HCT116 (cell line): ENCODE measurements at regions not wholly inside any gene's neighbourhood (a gene's known extent, or its start where the extent isn't known, plus 50 kb on each side); places are given as distances from the start of the nearest gene placed in this dataset.

Source experiments
- ATAC-seq: fragments of 200-7000 bp; cut with Tn5 transposase; 2 replicates; pipeline ENCODE4 v1.9.1; 2020; ENCODE audit warnings: mild to moderate bottlenecking, moderate library complexity
- BruUV-seq: library from RNA; stranded (reverse); fragments of 400-500 nt; replicated peaks from 2 replicates; lab custom pipeline; 2021; lab: Mats Ljungman, UMichigan
- CTCF ChIA-PET: fragments of 300-600 bp; sonication (Branson Sonifier 250); formaldehyde crosslinking; loops from one replicate; lab custom pipeline; 2021; ENCODE audit warnings: antibody characterized with exemption; lab: Charles Lee
- POLR2A ChIA-PET: fragments of 300-600, 350-600 bp; sonication (Branson Sonifier 250); formaldehyde crosslinking; loops from one replicate; lab custom pipeline; 2021; ENCODE audit warnings: antibody characterized with exemption; lab: Charles Lee
- RAD21 ChIA-PET, 2 experiments: fragments of 300-600 bp; sonication (Branson Sonifier 250); formaldehyde crosslinking; loops; one replicate each; lab custom pipeline; 2023; ENCODE audit warnings: low total read pairs in 2 of 2; ENCODE audit not compliant: uncharacterized antibody in 2 of 2, unreplicated experiment in 2 of 2, low non-redundant PET in 1 of 2; lab: Charles Lee
- DNase-seq: peaks from one replicate; pipeline ENCODE4 v3.0.0-alpha.2; 2010; ENCODE audit warnings: low read depth, low spot score
- H2AFZ ChIP-seq: fragments of 200-600 bp; shearing (Covaris generic), sonication (generic); 2 replicates; pipeline ENCODE4 v1.6.1; 2017; ENCODE audit warnings: low read depth, mixed run types, mixed read lengths, antibody characterized with exemption, low read length; ENCODE audit not compliant: poor library complexity, severe bottlenecking
- H3K27ac ChIP-seq: 2 replicates; pipeline ENCODE4 v1.5.1; 2012; ENCODE audit warnings: low read depth, low read length
- H3K27me3 ChIP-seq: fragments of 200-600 bp; sonication (generic); 2 replicates; pipeline ENCODE4 v1.6.1; 2016; ENCODE audit warnings: mixed run types, low read length, mixed read lengths; ENCODE audit not compliant: insufficient read depth
- H3K36me3 ChIP-seq, 2 experiments: fragments of 200-500 bp in 1 of 2; fragments of 200-600 bp in 1 of 2; sonication (Bioruptor generic) in 1 of 2; sonication (generic) in 1 of 2; 2 replicates each; pipeline versions ENCODE4 v1.5.1 to v1.6.1; 2014 to 2016; ENCODE audit warnings: low read length in 2 of 2, inconsistent platforms in 1 of 2, mixed read lengths in 1 of 2, mixed run types in 1 of 2; ENCODE audit not compliant: insufficient read depth in 2 of 2, control insufficient read depth in 1 of 2
- H3K4me1 ChIP-seq, 2 experiments: fragments of 200-600 bp in 1 of 2; sonication (generic) in 1 of 2; 2 replicates each; pipeline versions ENCODE4 v1.5.1 to v1.6.1; 2012 to 2017; ENCODE audit warnings: low read length in 2 of 2, inconsistent platforms in 1 of 2, mild to moderate bottlenecking in 1 of 2, mixed read lengths in 1 of 2, mixed run types in 1 of 2, moderate library complexity in 1 of 2; ENCODE audit not compliant: insufficient read depth in 2 of 2, control insufficient read depth in 1 of 2
- H3K4me2 ChIP-seq: fragments of 200-600 bp; sonication (generic); 2 replicates; pipeline ENCODE4 v1.6.1; 2017; ENCODE audit warnings: mixed run types, low read length, mixed read lengths
- H3K4me3 ChIP-seq, 2 experiments: fragments of 200-600 bp in 1 of 2; sonication (generic) in 1 of 2; replicated peaks in 1 of 2; 2 replicates each; pipeline ENCODE4 v1.5.1; 2011 to 2016; ENCODE audit warnings: low read length in 2 of 2, control low read depth in 1 of 2, low read depth in 1 of 2, mild to moderate bottlenecking in 1 of 2, mixed read lengths in 1 of 2, mixed run types in 1 of 2
- H3K79me2 ChIP-seq: fragments of 200-600 bp; sonication (generic); 2 replicates; pipeline ENCODE4 v1.6.1; 2017; ENCODE audit warnings: mild to moderate bottlenecking, mixed run types, low read length, moderate library complexity, mixed read lengths; ENCODE audit not compliant: insufficient read depth
- H3K9ac ChIP-seq: fragments of 200-600 bp; sonication (generic); 2 replicates; pipeline ENCODE4 v1.6.1; 2016; ENCODE audit warnings: low read length, mixed read lengths
- H3K9me2 ChIP-seq: fragments of 200-600 bp; sonication (generic), shearing (Covaris generic); 2 replicates; pipeline ENCODE4 v1.6.1; 2017; ENCODE audit warnings: mixed run types, mild to moderate bottlenecking, moderate library complexity; ENCODE audit not compliant: insufficient read depth
- H3K9me3 ChIP-seq, 2 experiments: fragments of 200-500 bp in 1 of 2; fragments of 200-600 bp in 1 of 2; sonication (Bioruptor generic) in 1 of 2; sonication (generic) in 1 of 2; 2 replicates each; pipeline ENCODE4 v1.6.1; 2014 to 2017; ENCODE audit warnings: low read length in 2 of 2, mixed read lengths in 2 of 2, inconsistent platforms in 1 of 2, low read depth in 1 of 2, mild to moderate bottlenecking in 1 of 2, mixed run types in 1 of 2, moderate library complexity in 1 of 2; ENCODE audit not compliant: control insufficient read depth in 1 of 2, insufficient read depth in 1 of 2
- H4K20me1 ChIP-seq: fragments of 200-600 bp; sonication (generic), shearing (Covaris generic); 2 replicates; pipeline ENCODE4 v1.6.1; 2017; ENCODE audit warnings: mixed run types, mild to moderate bottlenecking, moderate library complexity; ENCODE audit not compliant: insufficient read depth
- ELF1 ChIP-seq: IDR thresholded peaks from 2 replicates; pipeline ENCODE4 v1.6.1; 2012; ENCODE audit warnings: low read depth, borderline replicate concordance
- EZH2 ChIP-seq: fragments of 200-600 bp; sonication (generic); IDR thresholded peaks from 2 replicates; pipeline ENCODE4 v1.6.1; 2017; ENCODE audit warnings: antibody characterized with exemption, mixed run types
- FOSL1 ChIP-seq: IDR thresholded peaks from 2 replicates; pipeline ENCODE4 v1.6.1; 2012; ENCODE audit warnings: low read depth
- POLR2A ChIP-seq: IDR thresholded peaks from 2 replicates; pipeline ENCODE4 v1.7.0; 2011; ENCODE audit warnings: borderline replicate concordance; ENCODE audit not compliant: insufficient read depth, insufficient read length; ENCODE audit errors: extremely low read depth
- ZBTB33 ChIP-seq: IDR thresholded peaks from 2 replicates; pipeline ENCODE4 v1.6.1; 2011; ENCODE audit warnings: mild to moderate bottlenecking, low read length, moderate library complexity; ENCODE audit not compliant: insufficient replicate concordance; ENCODE audit errors: extremely low read depth
- ZFX ChIP-seq: fragments of 450-650 bp; IDR thresholded peaks from 2 replicates; pipeline ENCODE4 v1.6.1; 2017
- intact Hi-C: fragments of 100-400 bp; cut with micrococcal nuclease; formaldehyde crosslinking; loops from 2 replicates; pipeline ENCODE4 v1.10.0; 2022
- TF ChIP-seq, protein P1 (sequence below), 3 experiments: fragments of 200-600 bp in 1 of 3; sonication (generic) in 1 of 3; IDR thresholded peaks in 2 of 3; conservative IDR thresholded peaks in 1 of 3; 2 replicates each; pipeline ENCODE4 v1.5.1; 2012 to 2017; ENCODE audit warnings: low read depth in 2 of 3, low read length in 2 of 3, antibody characterized with exemption in 1 of 3, borderline replicate concordance in 1 of 3, control low read depth in 1 of 3, mild to moderate bottlenecking in 1 of 3, mixed read lengths in 1 of 3, mixed run types in 1 of 3, moderate library complexity in 1 of 3; ENCODE audit not compliant: insufficient read depth in 1 of 3

GRCh38 chr7:28362182-28362581, 50.1 kb upstream of the CREB5 start:
- Histone ChIP-seq H4K20me1 (no peaks in the 10 kb centered on the region), H3K27me3 (no peaks in the 10 kb centered on the region), H3K9ac (no peak overlapping the region), H3K9me3 (no peaks in the 10 kb centered on the region; a peak in 1 of 4 replicates), H3K36me3 (no peaks in the 10 kb centered on the region), H3K27ac (no peak overlapping the region), H3K4me2 (no peak overlapping the region), H3K79me2 (no peaks in the 10 kb centered on the region), H2AFZ (no peak overlapping the region), H3K4me3 (no peak overlapping the region), H3K4me1 (peaks cover 3 to 12% of the 10 kb centered on the region in 2 experiments; a peak in 3 of 4 replicates), H3K9me2 (no peaks in the 10 kb centered on the region)
- ATAC-seq, result no peak
- intact Hi-C loops, result no loop called here
- ChIA-PET CTCF (interaction anchor here (0.7 to 1.3 kb wide), 7 partner anchors 9 to 560 kb away, joined by 3 to 7 read pairs (median 3); no protein-coding TSS in a partner anchor), RAD21 (interaction anchor here in 1 of 2 experiments (1.4 kb wide), 1 partner anchor 63 kb away, joined by 3 read pairs; no protein-coding TSS in a partner anchor), POLR2A (no interaction called here)
- BruUV-seq, result no TSS peak
- TF ChIP-seq FOSL1, result no peak
- TF ChIP-seq POLR2A, result no peak
- TF ChIP-seq ELF1, result no peak
- no peak for TF ChIP-seq EZH2
- no peak for TF ChIP-seq ZFX
- TF ChIP-seq, protein P1, sequence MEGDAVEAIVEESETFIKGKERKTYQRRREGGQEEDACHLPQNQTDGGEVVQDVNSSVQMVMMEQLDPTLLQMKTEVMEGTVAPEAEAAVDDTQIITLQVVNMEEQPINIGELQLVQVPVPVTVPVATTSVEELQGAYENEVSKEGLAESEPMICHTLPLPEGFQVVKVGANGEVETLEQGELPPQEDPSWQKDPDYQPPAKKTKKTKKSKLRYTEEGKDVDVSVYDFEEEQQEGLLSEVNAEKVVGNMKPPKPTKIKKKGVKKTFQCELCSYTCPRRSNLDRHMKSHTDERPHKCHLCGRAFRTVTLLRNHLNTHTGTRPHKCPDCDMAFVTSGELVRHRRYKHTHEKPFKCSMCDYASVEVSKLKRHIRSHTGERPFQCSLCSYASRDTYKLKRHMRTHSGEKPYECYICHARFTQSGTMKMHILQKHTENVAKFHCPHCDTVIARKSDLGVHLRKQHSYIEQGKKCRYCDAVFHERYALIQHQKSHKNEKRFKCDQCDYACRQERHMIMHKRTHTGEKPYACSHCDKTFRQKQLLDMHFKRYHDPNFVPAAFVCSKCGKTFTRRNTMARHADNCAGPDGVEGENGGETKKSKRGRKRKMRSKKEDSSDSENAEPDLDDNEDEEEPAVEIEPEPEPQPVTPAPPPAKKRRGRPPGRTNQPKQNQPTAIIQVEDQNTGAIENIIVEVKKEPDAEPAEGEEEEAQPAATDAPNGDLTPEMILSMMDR (IDR thresholded peaks at IDR 0.05 in 2 of 3, conservative IDR thresholded peaks at IDR 0.05 in 1 of 3; ENCODE audit: borderline replicate concordance in 1 of 3, insufficient read depth in 1 of 3, low read depth in 2 of 3, low read length in 2 of 3), result no peak
- no peak for TF ChIP-seq ZBTB33
- DNase-seq, result no peak
